ENCODE measurements at regions not wholly inside any gene's neighbourhood (a gene's known extent, or its start where the extent isn't known, plus 50 kb on each side); places are given as distances from the start of the nearest gene placed in this dataset.
"Not testable (repeated sequence)": the region's sequence is repeated elsewhere in the genome, so short reads cannot be mapped to it uniquely, and the experiment has no call there.

DNA sequence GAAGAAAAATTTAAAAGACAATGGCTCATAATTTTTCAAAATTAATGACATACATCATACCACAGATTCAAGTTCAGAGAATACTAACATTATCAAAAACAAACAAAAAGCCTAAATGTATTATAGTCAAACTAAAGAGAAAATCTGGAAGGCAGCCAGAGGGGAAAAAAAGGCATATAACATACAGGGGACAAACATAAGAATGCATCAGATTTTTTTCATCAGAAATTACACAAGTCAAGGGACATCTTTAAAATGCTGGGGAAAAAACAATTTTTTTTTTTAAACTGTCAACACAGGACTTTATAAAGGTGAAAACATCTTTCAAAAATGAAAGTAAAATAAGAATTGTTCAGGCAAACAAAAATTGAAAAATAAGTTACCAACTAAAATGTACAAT lies 478.4 kb upstream of the PLXNA2 start:
- DNase-seq (ENCODE audit: extremely low read depth in 1 of 11, low read depth in 9 of 11, low spot score in 4 of 11) = no peak

DNA sequence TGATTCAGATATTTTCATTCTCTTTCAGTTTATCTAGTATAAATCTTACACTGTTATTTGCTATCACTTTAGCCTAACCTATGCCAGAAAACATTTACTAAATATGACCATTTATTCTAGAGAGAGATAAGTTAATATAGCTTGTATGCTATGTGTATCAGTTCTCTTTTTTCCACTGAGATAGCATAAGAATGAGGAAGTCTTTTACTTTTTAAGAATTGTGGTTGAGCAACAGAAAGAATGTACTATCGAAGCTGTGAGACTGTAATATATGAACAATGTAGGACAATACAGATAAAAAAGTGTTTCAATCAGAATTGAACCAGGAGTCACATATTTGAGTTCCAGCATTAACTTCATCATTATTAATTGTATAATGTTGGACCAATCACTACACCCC lies 479.9 kb upstream of the PLXNA2 start:
- no peak for DNase-seq (ENCODE audit: extremely low read depth in 1 of 11, low read depth in 9 of 11, low spot score in 4 of 11)

GRCh38 chr1:208728815-208729214 lies 484.6 kb upstream of the PLXNA2 start:
- DNase-seq (ENCODE audit: extremely low read depth in 1 of 11, low read depth in 9 of 11, low spot score in 4 of 11) = no peak

GRCh38 chr1:208731981-208732821 lies 488.0 kb upstream of the PLXNA2 start:
- DNase-seq (ENCODE audit: extremely low read depth in 1 of 11, low read depth in 9 of 11, low spot score in 4 of 11) = no peak

GRCh38 chr1:208737161-208737560 lies 493.0 kb upstream of the PLXNA2 start:
- DNase-seq (ENCODE audit: extremely low read depth in 1 of 11, low read depth in 9 of 11, low spot score in 4 of 11) = peak in 1 of 11 donors; percentile 29

DNA sequence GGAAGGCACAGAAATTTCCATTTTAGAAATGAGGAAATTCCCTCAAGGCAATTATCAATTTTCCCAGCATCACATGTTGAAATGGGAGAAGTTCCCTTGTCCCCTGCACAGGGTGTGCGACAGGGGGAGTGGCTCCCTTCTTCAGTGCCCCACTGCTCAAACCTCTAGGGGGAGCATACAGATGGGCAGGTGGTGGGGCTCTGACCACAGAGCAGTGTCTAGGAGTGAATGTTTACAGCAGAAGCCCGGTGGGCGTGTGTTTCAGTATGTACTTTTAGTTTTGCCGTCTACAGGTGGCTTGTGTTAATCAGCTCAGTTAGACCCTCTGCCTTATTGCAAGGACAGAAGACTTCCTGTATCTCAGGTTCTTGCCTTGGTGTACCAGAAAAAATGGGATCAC lies 493.7 kb upstream of the PLXNA2 start:
- DNase-seq (ENCODE audit: extremely low read depth in 1 of 11, low read depth in 9 of 11, low spot score in 4 of 11) = no peak

DNA sequence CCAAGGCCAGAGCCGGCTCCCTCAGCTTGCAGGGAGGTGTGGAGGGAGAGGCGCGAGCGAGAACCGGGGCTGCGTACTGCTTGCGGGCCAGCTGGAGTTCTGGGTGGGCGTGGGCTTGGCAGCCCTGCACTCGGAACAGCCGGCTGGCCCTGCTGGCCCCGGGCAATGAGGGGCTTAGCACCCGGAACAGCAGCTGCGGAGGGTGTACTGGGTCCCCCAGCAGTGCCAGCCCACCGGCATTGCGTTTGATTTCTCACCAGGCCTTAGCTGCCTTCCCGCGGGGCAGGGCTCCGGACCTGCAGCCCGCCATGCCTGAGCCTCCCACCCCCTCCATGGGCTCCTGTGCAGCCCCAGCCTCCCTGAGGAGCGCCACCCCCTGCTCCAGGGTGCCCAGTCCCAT lies 495.5 kb upstream of the PLXNA2 start:
- not testable (repeated sequence) for DNase-seq (ENCODE audit: extremely low read depth in 1 of 11, low read depth in 9 of 11, low spot score in 4 of 11)

- no peak for DNase-seq (ENCODE audit: extremely low read depth in 1 of 11, low read depth in 9 of 11, low spot score in 4 of 11)
These were observed 497.1 kb upstream of the PLXNA2 start for GRCh38 chr1:208741296-208741695.

- DNase-seq (ENCODE audit: extremely low read depth in 1 of 11, low read depth in 9 of 11, low spot score in 4 of 11) = no peak
These were observed 499.2 kb upstream of the PLXNA2 start for GRCh38 chr1:208743361-208743760.

GRCh38 chr1:208747979-208748378 lies 503.8 kb upstream of the PLXNA2 start:
- DNase-seq (ENCODE audit: extremely low read depth in 1 of 11, low read depth in 9 of 11, low spot score in 4 of 11) = peak in 10 of 11 donors; percentile 26 to 72 (median 50)

DNA sequence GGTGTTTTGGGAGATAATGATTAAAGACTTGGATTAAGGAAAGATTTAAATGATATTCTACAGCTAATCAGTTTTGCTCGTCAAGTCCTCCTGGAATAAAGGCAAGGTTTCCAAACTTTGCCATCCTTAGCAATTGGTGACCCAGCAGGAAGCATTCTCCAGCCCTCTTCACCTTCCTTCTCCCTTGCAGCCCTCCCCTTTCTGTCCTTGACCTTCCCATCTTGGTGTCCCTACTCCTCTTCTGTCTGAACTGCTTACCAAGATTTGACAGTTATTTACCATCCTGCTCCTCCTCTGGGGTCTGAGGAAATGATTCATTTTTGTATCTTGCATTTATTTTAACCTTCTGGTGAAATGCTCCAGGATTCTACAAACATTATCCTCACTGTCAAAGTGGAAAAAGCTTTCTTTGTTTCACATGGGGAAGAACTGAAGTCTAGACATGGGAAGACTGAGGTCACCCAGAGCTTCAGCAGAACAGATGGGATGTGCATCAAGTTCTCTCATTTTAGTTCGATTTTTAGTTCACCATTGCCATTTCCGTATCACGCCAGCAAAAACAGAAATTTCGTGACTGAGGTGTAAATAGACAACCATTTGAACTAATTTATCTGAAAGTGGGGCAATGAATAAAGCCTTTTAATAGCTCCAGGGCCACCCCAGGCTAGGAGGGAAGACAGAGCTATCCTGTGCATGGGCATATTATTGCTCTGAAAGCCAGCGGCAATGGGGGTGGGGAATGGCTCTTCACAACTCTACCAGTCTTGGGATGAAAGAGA lies 504.4 kb upstream of the PLXNA2 start:
- no peak for DNase-seq (ENCODE audit: extremely low read depth in 1 of 11, low read depth in 9 of 11, low spot score in 4 of 11)

DNA sequence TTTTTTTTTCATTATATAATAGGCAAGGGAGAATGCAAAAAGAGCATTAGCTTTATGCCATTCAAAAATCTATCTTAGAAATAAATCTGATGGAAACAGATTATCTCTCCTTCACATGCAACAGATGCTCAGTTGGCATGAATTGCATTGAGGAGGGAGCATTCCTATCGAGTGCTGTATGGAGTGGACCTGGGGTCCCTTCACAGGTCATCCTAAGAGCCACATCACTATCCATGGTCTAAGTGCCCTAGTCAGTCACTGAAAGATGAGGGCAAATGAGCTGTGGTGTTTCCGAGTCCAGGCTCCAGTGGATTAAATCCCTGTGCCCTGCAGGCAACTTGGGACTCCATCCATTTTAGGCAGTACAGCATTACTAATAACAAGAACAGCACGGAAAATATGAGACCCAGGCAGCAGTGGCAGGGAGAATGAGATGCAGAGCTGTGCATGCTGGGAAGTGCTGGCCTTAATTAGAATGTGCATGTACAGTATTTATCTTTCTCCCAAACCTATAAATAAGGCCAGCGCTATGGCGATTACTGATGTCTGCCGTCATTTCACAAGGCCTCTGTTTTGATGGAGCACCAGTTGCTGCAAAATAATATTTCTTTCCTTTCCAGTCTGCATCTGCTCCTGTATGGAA lies 512.3 kb upstream of the PLXNA2 start:
- no peak for DNase-seq (ENCODE audit: extremely low read depth in 1 of 11, low read depth in 9 of 11, low spot score in 4 of 11)

- DNase-seq (ENCODE audit: extremely low read depth in 1 of 11, low read depth in 9 of 11, low spot score in 4 of 11) = no peak
These were observed 513.7 kb upstream of the PLXNA2 start for GRCh38 chr1:208757846-208758245.

DNA sequence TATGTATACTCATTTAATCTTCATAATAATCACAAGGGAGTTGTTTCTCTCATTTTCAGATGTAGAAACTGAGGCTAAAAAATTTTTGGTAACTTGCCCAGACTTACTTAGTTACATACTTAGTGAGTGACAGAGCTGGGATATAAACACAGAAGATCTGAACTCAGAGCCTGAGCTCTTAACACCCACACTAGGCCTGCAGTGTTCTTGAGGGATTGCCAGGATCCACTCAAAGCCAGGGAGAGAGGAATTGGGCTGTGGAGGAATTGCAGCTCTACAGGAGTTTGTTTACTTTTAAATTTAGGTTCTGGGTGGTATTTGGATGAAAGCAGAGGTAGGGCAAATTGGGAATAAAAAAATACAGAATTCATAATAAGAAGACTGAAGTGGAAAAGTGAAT lies 515.1 kb upstream of the PLXNA2 start:
- no peak for DNase-seq (ENCODE audit: extremely low read depth in 1 of 11, low read depth in 9 of 11, low spot score in 4 of 11)

GRCh38 chr1:208763971-208764370 lies 519.8 kb upstream of the PLXNA2 start:
- DNase-seq (ENCODE audit: extremely low read depth in 1 of 11, low read depth in 9 of 11, low spot score in 4 of 11) = no peak

DNA sequence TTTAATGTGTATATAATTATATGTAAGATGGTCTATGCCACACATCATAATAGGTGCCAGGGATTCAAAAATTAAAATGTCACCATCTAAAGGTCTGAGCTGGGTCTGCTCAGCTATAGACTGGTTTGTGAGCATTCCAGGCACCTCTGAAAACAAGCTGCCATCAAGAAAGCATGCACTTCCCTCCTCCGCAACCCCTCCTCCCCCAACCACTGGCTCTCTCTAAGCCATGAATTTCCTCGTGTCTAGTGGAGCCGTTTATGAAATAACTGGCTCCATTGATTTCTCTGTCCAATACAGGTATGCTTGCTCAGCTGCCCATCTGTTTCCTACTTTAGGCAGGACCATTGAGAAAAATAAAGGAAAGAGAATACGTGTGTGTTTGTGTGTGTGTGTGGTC lies 522.6 kb upstream of the PLXNA2 start:
- DNase-seq (ENCODE audit: extremely low read depth in 1 of 11, low read depth in 9 of 11, low spot score in 4 of 11) = no peak

DNA sequence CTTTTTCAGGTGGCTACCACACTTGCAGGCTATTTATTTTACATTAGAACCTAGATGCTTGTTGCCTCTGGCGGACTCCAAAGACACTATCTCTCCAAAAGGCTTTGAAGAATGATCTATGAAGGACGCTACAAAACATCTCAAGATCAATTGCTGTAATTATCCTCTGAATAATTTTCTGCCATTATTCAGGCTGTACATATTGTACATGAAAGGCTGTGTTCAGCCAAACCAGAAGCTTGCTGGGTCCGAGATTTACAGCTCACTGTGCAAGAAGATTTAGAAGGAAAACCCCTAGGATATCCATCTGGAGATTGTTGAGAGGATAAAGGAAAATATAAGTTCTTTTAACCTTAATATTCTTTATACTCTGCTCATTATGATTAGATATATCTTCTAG lies 523.6 kb upstream of the PLXNA2 start:
- DNase-seq (ENCODE audit: extremely low read depth in 1 of 11, low read depth in 9 of 11, low spot score in 4 of 11) = no peak

DNA sequence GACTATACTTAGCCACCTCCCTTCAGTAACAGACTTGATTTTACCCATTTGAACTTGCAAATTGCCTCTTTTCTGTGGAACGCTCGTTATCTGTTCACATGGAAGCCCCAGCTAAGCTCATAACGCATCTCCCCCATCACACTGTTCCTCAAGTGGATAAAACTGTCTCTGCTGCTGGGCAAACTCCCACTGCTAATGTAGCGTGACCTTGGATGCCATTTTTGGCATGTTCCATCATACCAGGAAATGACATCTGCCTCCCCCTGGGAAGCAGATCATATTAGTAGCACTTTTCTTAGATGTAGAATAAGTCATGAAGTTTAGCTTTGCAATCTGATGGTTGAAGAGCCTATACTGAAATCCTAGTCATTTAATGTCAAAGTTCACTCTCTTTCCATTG lies 528.7 kb upstream of the PLXNA2 start:
- no peak for DNase-seq (ENCODE audit: extremely low read depth in 1 of 11, low read depth in 9 of 11, low spot score in 4 of 11)

GRCh38 chr1:208775841-208776240 lies 531.7 kb upstream of the PLXNA2 start:
- DNase-seq (ENCODE audit: extremely low read depth in 1 of 11, low read depth in 9 of 11, low spot score in 4 of 11) = no peak

DNA sequence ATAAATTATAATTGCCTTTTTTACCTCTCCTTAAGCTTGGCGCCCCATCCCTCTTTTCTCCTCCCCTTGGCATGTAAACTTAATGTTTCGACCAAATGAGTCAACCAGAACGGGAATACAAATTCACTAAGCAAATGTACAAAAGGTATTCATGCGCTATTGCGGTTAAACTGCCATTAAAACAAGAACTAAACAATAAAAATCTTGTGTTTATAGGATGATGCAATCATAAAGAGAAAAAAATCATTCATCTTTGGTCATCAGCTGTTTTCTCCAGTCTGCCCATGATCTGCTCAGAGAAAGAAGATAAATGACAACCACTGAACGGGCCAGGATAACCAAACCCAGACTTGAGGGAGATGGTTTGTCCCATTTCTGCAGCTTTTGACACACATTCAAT lies 534.2 kb upstream of the PLXNA2 start:
- DNase-seq (ENCODE audit: extremely low read depth in 1 of 11, low read depth in 9 of 11, low spot score in 4 of 11) = no peak
